LHCN-M2 (cell line): ENCODE measurements at regions not wholly inside any gene's neighbourhood (a gene's known extent, or its start where the extent isn't known, plus 50 kb on each side); places are given as distances from the start of the nearest gene placed in this dataset.
A peak's percentile ranks its signal among the peaks of the same experiment; 100 is the strongest.
"Not testable (repeated sequence)": the region's sequence is repeated elsewhere in the genome, so short reads cannot be mapped to it uniquely, and the experiment has no call there.

Experiments
- DNase-seq: peaks from one replicate; pipeline ENCODE4 v3.0.0-alpha.2; 2012; ENCODE audit warnings: low read depth

DNA sequence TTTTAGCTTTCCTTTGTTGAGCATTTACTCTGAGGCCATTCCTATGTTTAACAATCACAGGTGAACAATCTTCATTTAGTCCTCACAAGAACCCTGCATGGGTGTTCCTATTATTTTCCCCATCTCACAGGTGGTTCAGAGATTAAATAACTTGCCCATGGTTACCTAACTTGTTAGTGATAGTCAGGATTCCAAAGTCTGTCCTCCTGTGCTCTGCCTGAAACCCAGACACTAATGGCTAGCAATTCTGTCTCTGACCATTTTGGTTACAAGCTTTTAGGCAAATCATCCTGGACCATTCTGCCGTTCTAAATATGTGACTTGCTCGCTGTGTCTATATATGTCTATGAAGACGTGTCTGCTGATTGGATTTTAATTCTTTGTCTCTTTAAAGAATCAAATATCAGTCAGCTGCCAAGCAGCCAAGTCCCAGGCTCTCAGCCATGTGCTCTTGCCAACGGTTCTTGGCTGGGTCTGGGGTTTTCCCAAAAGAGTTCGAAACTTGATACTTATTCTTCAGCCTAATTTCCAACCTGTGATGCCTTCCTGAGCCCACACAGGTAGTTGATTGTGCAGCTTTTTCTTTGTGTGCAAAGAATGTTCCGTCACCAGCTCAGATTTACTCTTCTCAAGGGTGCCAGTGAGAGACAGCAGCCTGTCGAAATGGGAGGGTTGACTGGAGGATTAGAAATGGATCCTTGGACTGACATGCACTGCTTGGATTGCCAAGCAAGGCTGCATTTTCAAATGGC is 121.7 kb downstream of the NREP start:
- no peak for DNase-seq

- no peak for DNase-seq
Measured at GRCh38 chr5:111631328-111631727, 119.0 kb upstream of the STARD4 start.

- DNase-seq, result no peak
Measured at GRCh38 chr5:111628901-111629300, 116.6 kb upstream of the STARD4 start.

- DNase-seq, result no peak
Measured at GRCh38 chr5:111627862-111628261, 115.5 kb upstream of the STARD4 start.

GRCh38 chr5:111626473-111627148 is 114.3 kb upstream of the STARD4 start:
- DNase-seq, result no peak

- DNase-seq, result no peak
Measured at GRCh38 chr5:111618623-111619271, 106.4 kb upstream of the STARD4 start.

- no peak for DNase-seq
Measured at GRCh38 chr5:111615054-111615453, 102.7 kb upstream of the STARD4 start.

DNA sequence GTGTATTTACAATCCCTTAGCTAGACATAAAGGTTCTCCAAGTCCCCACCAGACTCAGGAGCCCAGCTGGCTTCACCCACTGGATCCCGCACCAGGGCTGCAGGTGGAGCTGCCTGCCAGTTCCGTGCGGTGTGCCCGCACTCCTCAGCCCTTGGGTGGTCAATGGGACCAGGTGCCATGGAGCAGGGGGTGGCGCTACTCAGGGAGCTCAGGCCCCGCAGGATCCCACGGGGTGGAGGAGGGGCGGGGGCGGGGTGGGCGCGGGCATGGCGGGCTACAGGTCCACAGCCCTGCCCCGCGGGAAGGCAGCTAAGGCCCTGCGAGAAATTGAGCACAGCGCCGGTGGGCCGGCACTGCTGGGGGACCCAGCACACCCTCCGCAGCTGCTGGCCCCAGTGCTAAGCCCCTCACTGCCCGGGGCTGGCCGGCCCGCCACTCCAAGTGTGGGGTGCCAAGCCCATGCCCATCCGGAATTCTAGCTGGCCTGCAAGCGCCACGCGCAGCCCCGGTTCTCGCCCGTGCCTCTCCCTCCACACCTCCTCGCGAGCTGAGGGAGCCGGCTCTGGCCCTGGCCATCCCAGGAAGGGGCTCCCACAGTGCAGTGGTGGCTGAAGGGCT is 99.8 kb upstream of the STARD4 start:
- DNase-seq, result not testable (repeated sequence)

GRCh38 chr5:111606194-111606593 is 93.9 kb upstream of the STARD4 start:
- no peak for DNase-seq

DNA sequence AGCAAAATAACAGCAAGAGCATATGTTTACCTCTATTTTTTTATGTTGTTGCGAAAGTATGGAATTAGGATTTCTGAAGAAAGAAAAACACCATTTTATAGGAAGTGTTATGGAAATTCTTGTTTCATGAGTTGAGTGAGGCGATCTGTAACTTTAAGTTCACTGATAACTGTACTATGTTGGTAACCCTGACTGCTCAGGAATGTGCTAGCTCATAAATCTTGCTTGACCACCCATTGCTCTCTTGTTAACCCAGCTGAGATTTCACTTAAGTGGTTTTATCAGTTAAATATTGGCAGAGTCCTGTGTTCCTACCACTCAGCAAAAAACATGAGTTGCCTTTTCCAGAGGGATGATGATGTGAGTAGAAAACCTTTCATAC is 91.1 kb upstream of the STARD4 start:
- DNase-seq, result no peak

DNA sequence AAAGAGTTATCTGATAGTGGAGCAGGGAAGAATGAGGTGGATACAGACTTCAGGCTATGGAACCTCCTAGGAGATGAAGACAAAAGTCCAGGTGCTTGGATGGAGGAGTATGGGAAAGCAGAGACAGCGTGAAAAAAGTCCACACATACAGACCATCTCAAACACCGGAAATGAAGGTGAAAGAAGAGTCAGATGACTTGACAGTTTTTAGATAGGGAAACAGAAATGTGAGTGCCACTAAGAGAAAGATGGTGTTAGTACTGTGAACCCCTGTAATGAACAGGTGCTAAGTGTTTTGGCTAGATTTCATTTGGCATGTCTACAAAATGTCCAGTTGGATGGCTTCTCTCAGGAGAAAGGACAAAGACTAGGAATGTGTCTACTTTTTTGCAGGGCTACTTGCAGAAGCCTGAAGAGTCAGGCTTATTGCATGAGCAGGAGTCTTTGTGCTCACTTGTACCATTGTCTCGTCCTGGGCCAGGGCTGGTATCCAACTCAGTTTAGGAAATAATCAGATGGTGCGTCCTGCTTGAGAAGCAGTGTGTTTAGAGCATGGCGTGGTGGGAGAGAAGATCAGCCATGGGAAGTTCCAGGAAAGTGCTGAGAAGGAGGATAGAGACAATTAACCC is 90.6 kb upstream of the STARD4 start:
- no peak for DNase-seq

DNA sequence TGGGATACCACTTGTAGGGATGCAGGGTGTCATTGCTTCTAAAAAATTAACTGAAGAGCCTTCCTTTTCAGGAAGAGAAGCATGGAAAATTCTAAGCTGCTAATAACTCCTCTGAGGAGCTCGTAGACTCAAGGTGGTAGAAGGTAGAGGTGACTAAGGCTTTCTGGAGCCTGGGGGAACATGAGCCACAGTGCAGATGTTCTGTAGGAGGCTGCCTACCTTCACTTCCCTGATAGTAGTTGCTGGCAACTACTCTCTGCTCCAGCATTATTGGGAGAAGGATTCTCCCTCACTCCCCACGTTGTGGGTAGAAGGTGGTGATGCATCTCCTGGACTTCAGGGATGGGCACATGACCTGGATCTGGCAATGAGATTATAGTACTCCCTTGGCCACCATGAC is 86.7 kb upstream of the STARD4 start:
- DNase-seq, result no peak

DNA sequence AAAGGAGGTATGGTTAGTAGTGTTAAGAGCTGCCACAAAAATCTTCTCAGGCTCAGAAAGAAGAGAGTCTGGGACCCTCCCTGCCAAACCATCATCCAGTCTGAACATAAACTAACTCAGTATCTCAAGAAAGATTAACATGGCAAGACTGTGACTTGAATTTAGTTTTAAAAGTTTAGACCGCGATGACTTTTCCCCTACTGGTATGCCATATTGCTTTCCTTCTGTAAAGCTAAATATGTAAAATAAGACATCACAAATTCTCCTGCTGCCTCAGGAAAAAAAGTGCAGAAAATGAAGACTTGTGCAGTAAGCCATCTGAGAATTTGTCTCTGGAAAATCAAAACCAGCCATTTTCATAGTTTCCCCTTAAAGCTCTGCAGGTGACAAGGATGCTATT is 85.2 kb upstream of the STARD4 start:
- no peak for DNase-seq

GRCh38 chr5:111596705-111597104 is 84.4 kb upstream of the STARD4 start:
- DNase-seq, result no peak

DNA sequence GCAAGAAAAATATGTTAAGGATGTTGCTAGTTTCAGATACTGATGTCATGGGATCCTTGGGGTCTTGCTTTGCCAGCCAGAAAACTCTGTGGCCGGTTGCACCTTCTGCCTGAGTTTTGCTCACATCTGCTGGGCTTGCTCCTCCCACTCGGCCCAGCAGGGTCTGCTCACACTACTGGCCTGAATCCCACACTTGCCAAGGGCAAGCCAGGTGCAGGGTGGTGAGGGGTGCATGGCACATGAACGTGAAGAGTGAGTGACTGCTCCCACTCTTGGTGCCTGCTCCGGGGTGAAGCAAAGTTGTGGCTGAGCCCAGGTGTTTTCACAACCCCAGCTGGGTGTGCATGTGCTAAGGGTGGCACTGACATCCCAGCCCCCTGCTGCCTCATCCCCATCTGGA is 83.1 kb upstream of the STARD4 start:
- DNase-seq, result no peak

DNA sequence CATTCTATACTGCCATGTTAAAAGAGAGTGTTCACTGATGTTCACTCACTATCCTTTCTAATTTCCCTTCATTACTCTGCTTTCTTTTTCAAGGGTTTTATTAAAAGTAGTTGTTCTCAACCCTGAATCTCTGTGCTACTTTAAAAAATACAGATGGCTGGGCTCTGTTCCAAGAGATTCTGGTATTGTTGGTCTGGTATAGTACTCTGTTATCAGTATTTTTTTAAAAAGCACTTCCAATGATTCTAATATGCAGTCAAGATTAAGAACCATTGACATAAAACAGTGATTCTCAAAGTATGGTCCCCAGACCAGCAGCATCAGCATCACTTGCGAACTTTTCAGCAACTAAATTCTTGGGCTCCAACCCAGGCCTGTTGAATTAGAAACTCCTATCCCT is 77.0 kb upstream of the STARD4 start:
- no peak for DNase-seq

- no peak for DNase-seq
Measured at GRCh38 chr5:111587728-111588127, 75.4 kb upstream of the STARD4 start.

DNA sequence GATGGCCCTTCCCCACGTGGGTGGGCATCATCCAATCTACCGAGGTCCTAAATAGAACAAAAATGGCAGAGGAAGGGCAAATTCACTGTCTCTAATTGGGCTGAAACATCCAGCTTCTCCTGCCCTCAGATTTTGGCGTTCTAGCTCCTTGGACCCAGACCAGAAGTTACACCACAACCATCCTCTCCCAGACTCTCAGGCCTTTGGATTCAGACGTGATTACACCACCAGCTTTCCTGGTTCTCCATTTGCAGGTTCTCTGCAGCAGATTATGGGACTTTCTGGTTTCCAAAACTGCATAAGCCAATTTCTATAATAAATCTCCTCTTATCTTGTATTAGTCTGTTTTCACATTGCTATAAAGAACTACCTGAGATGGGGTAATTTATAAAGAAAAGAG is 73.6 kb upstream of the STARD4 start:
- DNase-seq, result no peak

DNA sequence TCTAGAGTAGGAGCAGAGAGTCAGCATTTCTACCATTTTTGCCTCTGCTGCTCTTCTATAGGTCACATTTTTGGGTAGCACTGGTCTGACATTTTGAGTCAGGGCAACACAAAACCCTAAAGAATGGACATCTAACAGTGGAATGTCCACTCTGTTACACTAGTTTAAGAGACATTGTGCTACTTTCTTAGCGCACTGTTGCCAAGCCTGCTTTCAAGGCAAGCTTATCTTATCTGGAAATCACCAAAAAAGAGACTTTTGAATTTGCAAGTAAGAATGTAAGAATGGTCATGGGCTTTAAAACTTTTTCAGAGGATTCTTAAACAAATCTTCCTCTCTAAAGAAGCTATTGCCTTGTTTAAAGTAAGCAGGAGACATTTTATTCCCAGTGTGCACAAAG is 73.0 kb upstream of the STARD4 start:
- DNase-seq, result no peak

DNA sequence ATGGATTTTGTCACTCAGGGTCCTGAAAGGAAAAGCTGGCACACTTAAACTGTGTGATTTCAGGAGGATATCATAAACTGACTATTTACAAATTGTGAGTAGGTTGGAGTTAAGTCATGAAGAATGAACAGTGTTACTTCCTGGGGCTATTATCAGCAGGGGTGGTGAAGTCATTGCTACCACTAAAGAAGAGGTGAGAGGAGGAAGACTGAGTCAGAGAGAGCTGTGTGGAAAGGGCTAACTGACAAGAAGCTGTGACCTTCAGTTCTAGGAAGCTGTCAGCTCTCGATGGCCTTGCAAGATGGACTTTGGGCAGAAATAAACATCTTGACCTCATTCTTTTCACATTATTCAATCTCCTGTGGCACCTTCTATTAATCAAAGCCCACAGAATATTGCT is 72.3 kb upstream of the STARD4 start:
- peak; percentile 17 for DNase-seq

DNA sequence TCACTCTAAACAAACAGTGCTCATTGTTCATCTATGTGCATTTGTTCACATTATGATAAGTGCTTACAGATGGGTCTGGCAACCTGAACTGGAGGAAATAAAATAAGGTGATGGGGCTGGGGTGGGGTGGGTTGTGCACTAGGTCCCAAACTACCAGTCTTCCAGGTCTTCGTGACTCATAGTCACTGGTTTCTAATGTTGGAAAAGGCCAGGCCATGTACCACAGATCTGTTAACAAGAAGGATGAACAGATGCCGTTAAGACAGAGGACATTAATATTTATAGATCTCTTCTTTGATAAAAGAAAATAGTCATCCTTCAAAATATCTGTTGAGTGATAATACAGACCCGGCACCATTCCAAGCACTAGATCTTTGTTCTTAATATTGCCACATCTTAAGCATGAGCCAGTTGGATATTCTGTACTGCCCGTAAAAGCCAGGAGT is 71.4 kb upstream of the STARD4 start:
- no peak for DNase-seq
